ENCODE measurements at regions not wholly inside any gene's neighbourhood (a gene's known extent, or its start where the extent isn't known, plus 50 kb on each side); places are given as distances from the start of the nearest gene placed in this dataset.

DNA sequence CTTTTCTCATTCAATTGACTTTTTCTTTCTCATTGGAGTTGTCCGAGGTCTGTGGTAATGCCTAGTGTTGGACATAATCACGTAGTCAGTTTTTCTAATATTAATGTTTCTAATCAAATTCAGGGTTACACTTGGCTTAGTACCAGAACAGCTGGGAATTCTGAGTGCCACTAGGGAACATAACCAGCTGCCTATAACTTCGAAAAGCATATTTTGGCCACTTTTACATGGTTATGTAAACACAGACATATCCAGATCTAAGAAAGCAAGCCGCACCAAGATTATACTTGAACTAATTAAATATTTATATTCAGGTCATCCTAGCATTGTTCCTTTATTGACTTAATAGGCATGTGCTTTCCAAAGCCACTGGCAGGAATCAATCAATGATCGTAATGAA is 91.1 kb upstream of the ARHGAP28 start:
- TF ChIP-seq, protein P1, sequence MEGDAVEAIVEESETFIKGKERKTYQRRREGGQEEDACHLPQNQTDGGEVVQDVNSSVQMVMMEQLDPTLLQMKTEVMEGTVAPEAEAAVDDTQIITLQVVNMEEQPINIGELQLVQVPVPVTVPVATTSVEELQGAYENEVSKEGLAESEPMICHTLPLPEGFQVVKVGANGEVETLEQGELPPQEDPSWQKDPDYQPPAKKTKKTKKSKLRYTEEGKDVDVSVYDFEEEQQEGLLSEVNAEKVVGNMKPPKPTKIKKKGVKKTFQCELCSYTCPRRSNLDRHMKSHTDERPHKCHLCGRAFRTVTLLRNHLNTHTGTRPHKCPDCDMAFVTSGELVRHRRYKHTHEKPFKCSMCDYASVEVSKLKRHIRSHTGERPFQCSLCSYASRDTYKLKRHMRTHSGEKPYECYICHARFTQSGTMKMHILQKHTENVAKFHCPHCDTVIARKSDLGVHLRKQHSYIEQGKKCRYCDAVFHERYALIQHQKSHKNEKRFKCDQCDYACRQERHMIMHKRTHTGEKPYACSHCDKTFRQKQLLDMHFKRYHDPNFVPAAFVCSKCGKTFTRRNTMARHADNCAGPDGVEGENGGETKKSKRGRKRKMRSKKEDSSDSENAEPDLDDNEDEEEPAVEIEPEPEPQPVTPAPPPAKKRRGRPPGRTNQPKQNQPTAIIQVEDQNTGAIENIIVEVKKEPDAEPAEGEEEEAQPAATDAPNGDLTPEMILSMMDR (IDR thresholded peaks at IDR 0.05; ENCODE audit: poor library complexity, severe bottlenecking): no peak
- TF ChIP-seq POLR2AphosphoS5 (IDR thresholded peaks at IDR 0.05) (no peak), RAD21 (conservative IDR thresholded peaks at IDR 0.05) (no peak), EP300 (conservative IDR thresholded peaks at IDR 0.05; ENCODE audit: poor library complexity, severe bottlenecking) (no peak), EZH2 (IDR thresholded peaks at IDR 0.05; ENCODE audit: borderline replicate concordance, insufficient read depth, low read length, poor library complexity, severe bottlenecking) (no peak), TAF1 (IDR thresholded peaks at IDR 0.05; ENCODE audit: low read depth) (no peak), MXI1 (conservative IDR thresholded peaks at IDR 0.05; ENCODE audit: poor library complexity, severe bottlenecking) (no peak)
- TF ChIP-seq, protein P2, sequence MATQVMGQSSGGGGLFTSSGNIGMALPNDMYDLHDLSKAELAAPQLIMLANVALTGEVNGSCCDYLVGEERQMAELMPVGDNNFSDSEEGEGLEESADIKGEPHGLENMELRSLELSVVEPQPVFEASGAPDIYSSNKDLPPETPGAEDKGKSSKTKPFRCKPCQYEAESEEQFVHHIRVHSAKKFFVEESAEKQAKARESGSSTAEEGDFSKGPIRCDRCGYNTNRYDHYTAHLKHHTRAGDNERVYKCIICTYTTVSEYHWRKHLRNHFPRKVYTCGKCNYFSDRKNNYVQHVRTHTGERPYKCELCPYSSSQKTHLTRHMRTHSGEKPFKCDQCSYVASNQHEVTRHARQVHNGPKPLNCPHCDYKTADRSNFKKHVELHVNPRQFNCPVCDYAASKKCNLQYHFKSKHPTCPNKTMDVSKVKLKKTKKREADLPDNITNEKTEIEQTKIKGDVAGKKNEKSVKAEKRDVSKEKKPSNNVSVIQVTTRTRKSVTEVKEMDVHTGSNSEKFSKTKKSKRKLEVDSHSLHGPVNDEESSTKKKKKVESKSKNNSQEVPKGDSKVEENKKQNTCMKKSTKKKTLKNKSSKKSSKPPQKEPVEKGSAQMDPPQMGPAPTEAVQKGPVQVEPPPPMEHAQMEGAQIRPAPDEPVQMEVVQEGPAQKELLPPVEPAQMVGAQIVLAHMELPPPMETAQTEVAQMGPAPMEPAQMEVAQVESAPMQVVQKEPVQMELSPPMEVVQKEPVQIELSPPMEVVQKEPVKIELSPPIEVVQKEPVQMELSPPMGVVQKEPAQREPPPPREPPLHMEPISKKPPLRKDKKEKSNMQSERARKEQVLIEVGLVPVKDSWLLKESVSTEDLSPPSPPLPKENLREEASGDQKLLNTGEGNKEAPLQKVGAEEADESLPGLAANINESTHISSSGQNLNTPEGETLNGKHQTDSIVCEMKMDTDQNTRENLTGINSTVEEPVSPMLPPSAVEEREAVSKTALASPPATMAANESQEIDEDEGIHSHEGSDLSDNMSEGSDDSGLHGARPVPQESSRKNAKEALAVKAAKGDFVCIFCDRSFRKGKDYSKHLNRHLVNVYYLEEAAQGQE (IDR thresholded peaks at IDR 0.05; ENCODE audit: borderline replicate concordance): no peak

Measured in neural cell (in vitro differentiated cells).